IMR-90 (cell line): ENCODE measurements at regions not wholly inside any gene's neighbourhood (a gene's known extent, or its start where the extent isn't known, plus 50 kb on each side); places are given as distances from the start of the nearest gene placed in this dataset.
A peak's percentile ranks its signal among the peaks of the same experiment; 100 is the strongest.

Experiments
- ATAC-seq: fragments of 200-7000 bp; cut with Tn5 transposase; 2 replicates; pipeline ENCODE4 v1.9.1; 2020; ENCODE audit warnings: low read depth, mild to moderate bottlenecking, moderate library complexity
- BruUV-seq: library from RNA; stranded (reverse); fragments of 400-500 nt; replicated peaks from 2 replicates; lab custom pipeline; 2021; lab: Mats Ljungman, UMichigan
- CTCF ChIA-PET: fragments of 300-600 bp; formaldehyde crosslinking; extraction: SDS; loops from one replicate; lab custom pipeline; 2021; ENCODE audit warnings: antibody characterized with exemption; lab: Yijun Ruan, JAX
- POLR2A ChIA-PET: fragments of 300-600 bp; sonication (Branson Sonifier 250); formaldehyde crosslinking; loops from one replicate; lab custom pipeline; 2022; ENCODE audit warnings: antibody characterized with exemption; ENCODE audit not compliant: unreplicated experiment; lab: Charles Lee
- DNase-seq: peaks from one replicate; pipeline ENCODE4 v3.0.0; 2013
- H2AFZ ChIP-seq: replicated peaks from 2 replicates; pipeline ENCODE3; 2013; ENCODE audit warnings: low read length, mild to moderate bottlenecking; ENCODE audit not compliant: poor library complexity
- H2AK5ac ChIP-seq: 2 replicates; pipeline ENCODE4 v1.6.1; 2013; ENCODE audit warnings: low read depth, low read length, inconsistent platforms
- H2AK9ac ChIP-seq: replicated peaks from 2 replicates; pipeline ENCODE3; 2013; ENCODE audit warnings: mild to moderate bottlenecking, low read depth, low read length, moderate library complexity; ENCODE audit not compliant: poor library complexity
- H2BK120ac ChIP-seq: 2 replicates; pipeline ENCODE4 v1.6.1; 2013; ENCODE audit warnings: low read depth, low read length, inconsistent platforms
- H2BK15ac ChIP-seq: 3 replicates; pipeline ENCODE4 v1.6.1; 2013; ENCODE audit warnings: low read depth, low read length, inconsistent platforms
- H2BK20ac ChIP-seq: 2 replicates; pipeline ENCODE4 v1.6.1; 2013; ENCODE audit warnings: low read depth, mild to moderate bottlenecking, inconsistent platforms, low read length, moderate library complexity
- H2BK5ac ChIP-seq: 2 replicates; pipeline ENCODE4 v1.6.1; 2013; ENCODE audit warnings: mild to moderate bottlenecking, low read depth, low read length, inconsistent platforms; ENCODE audit not compliant: poor library complexity, severe bottlenecking
- H3K14ac ChIP-seq: replicated peaks from 2 replicates; pipeline ENCODE4 v1.6.1; 2013; ENCODE audit warnings: low read depth, low read length, inconsistent platforms
- H3K18ac ChIP-seq: 2 replicates; pipeline ENCODE4 v1.6.1; 2013; ENCODE audit warnings: low read depth, low read length, control low read depth
- H3K23ac ChIP-seq: 2 replicates; pipeline ENCODE4 v1.6.1; 2013; ENCODE audit warnings: low read depth, low read length, inconsistent platforms
- H3K27ac ChIP-seq: 2 replicates; pipeline ENCODE4 v1.5.1; 2013; ENCODE audit warnings: mild to moderate bottlenecking, control low read depth, low read length; ENCODE audit not compliant: insufficient read depth
- H3K27me3 ChIP-seq: 2 replicates; pipeline ENCODE4 v1.6.1; 2013; ENCODE audit warnings: low read length; ENCODE audit not compliant: control insufficient read depth, insufficient read depth
- H3K36me3 ChIP-seq: 2 replicates; pipeline ENCODE4 v1.6.1; 2013; ENCODE audit warnings: low read length, mixed read lengths; ENCODE audit not compliant: control insufficient read depth, insufficient read depth
- H3K4ac ChIP-seq: 2 replicates; pipeline ENCODE4 v1.6.1; 2013; ENCODE audit warnings: low read depth, low read length, inconsistent platforms
- H3K4me1 ChIP-seq: 2 replicates; pipeline ENCODE4 v1.6.1; 2013; ENCODE audit warnings: low read length, mixed read lengths; ENCODE audit not compliant: control insufficient read depth, insufficient read depth
- H3K4me2 ChIP-seq: 2 replicates; pipeline ENCODE4 v1.6.1; 2013; ENCODE audit warnings: low read depth, mild to moderate bottlenecking, control low read depth, low read length, moderate library complexity
- H3K4me3 ChIP-seq: 2 replicates; pipeline ENCODE4 v1.5.1; 2013; ENCODE audit warnings: low read depth, mild to moderate bottlenecking, control low read depth, low read length, moderate library complexity; ENCODE audit not compliant: insufficient read depth
- H3K56ac ChIP-seq: 2 replicates; pipeline ENCODE4 v1.6.1; 2013; ENCODE audit warnings: low read length, inconsistent platforms; ENCODE audit not compliant: insufficient read depth; ENCODE audit errors: extremely low read depth
- H3K79me1 ChIP-seq, 2 experiments: 2 replicates each; pipeline ENCODE4 v1.6.1; 2013; ENCODE audit warnings: low read length in 2 of 2, inconsistent platforms in 1 of 2, low read depth in 1 of 2
- H3K9ac ChIP-seq: 2 replicates; pipeline ENCODE4 v1.6.1; 2013; ENCODE audit warnings: low read depth, low read length, control low read depth
- H3K9me1 ChIP-seq: 2 replicates; pipeline ENCODE4 v1.6.1; 2013; ENCODE audit warnings: low read length, inconsistent platforms; ENCODE audit not compliant: insufficient read depth
- H3K9me3 ChIP-seq: 2 replicates; pipeline ENCODE4 v1.6.1; 2013; ENCODE audit warnings: low read length; ENCODE audit not compliant: control insufficient read depth, insufficient read depth
- H4K20me1 ChIP-seq: 2 replicates; pipeline ENCODE4 v1.6.1; 2013; ENCODE audit warnings: low read length, inconsistent platforms; ENCODE audit not compliant: insufficient read depth
- H4K5ac ChIP-seq: 2 replicates; pipeline ENCODE4 v1.6.1; 2013; ENCODE audit warnings: mild to moderate bottlenecking, low read depth, low read length, control low read depth
- H4K8ac ChIP-seq, 2 experiments: 2 replicates each; pipeline ENCODE4 v1.6.1; 2013; ENCODE audit warnings: low read depth in 2 of 2, low read length in 2 of 2, control low read depth in 1 of 2, inconsistent platforms in 1 of 2
- H4K91ac ChIP-seq: 2 replicates; pipeline ENCODE4 v1.6.1; 2013; ENCODE audit warnings: low read depth, low read length, inconsistent platforms; ENCODE audit not compliant: insufficient read depth
- BHLHE40 ChIP-seq: fragments of 150-350 bp; IDR thresholded peaks from 2 replicates; pipeline ENCODE4 v1.6.1; 2016; ENCODE audit warnings: mild to moderate bottlenecking, low read depth, low read length
- CHD1 ChIP-seq: IDR thresholded peaks from 2 replicates; pipeline ENCODE4 v1.6.1; 2012; ENCODE audit warnings: low read depth, low read length, improper control_type of control experiment
- CTCF ChIP-seq: conservative IDR thresholded peaks from 2 replicates; pipeline ENCODE4 v1.5.1; 2012; ENCODE audit warnings: mild to moderate bottlenecking, low read depth, low read length, improper control_type of control experiment
- ELK1 ChIP-seq: fragments of 150-350 bp; IDR thresholded peaks from 2 replicates; pipeline ENCODE4 v1.6.1; 2016; ENCODE audit warnings: low read depth, mild to moderate bottlenecking, low read length, moderate library complexity, borderline replicate concordance
- FOS ChIP-seq: fragments of 150-350 bp; IDR thresholded peaks from 2 replicates; pipeline ENCODE4 v1.6.1; 2016; ENCODE audit warnings: low read depth, low read length
- MAFK ChIP-seq: IDR thresholded peaks from 2 replicates; pipeline ENCODE4 v1.6.1; 2012; ENCODE audit warnings: low read depth, low read length, improper control_type of control experiment
- MAZ ChIP-seq: IDR thresholded peaks from 2 replicates; pipeline ENCODE4 v1.6.1; 2012; ENCODE audit warnings: low read depth, mild to moderate bottlenecking, low read length, improper control_type of control experiment, moderate library complexity, borderline replicate concordance
- MXI1 ChIP-seq: IDR thresholded peaks from 2 replicates; pipeline ENCODE4 v1.6.1; 2012; ENCODE audit warnings: low read depth, mild to moderate bottlenecking, low read length, moderate library complexity, borderline replicate concordance
- NFE2L2 ChIP-seq: fragments of 150-350 bp; IDR thresholded peaks from 2 replicates; pipeline ENCODE4 v1.6.1; 2016; ENCODE audit warnings: low read depth, mild to moderate bottlenecking, low read length
- POLR2A ChIP-seq: IDR thresholded peaks from 2 replicates; pipeline ENCODE4 v1.6.1; 2012; ENCODE audit warnings: mild to moderate bottlenecking, low read depth, low read length
- RAD21 ChIP-seq: IDR thresholded peaks from 2 replicates; pipeline ENCODE4 v1.6.1; 2012; ENCODE audit warnings: low read length, improper control_type of control experiment
- RCOR1 ChIP-seq: IDR thresholded peaks from 2 replicates; pipeline ENCODE4 v1.6.1; 2012; ENCODE audit warnings: mild to moderate bottlenecking, low read length, improper control_type of control experiment; ENCODE audit not compliant: insufficient replicate concordance
- RFX5 ChIP-seq: IDR thresholded peaks from 2 replicates; pipeline ENCODE4 v1.8.0; 2012; ENCODE audit warnings: low read depth, mild to moderate bottlenecking, low read length, moderate library complexity
- SMC3 ChIP-seq: fragments of 150-350 bp; IDR thresholded peaks from 2 replicates; pipeline ENCODE4 v1.6.1; 2016; ENCODE audit warnings: low read depth, mild to moderate bottlenecking, antibody characterized with exemption, low read length, moderate library complexity
- WGBS, 2 experiments: methylation state at CpG; one replicate each; pipeline versions ENCODE4 v1.1.5 to v1.1.7; 2013; ENCODE audit warnings: missing lambda C conversion rate in 2 of 2; ENCODE audit not compliant: insufficient read length in 1 of 2; ENCODE audit errors: extremely low coverage in 2 of 2; 5-methylcytosine and 5-hydroxymethylcytosine counted together
- dilution Hi-C: fragments of 300-500 bp; cut with HindIII; formaldehyde crosslinking; loops from one replicate; pipeline ENCODE4 v1.14.3; 2018; ENCODE audit warnings: low sequenced_read_pairs; ENCODE audit not compliant: unreplicated experiment
- in situ Hi-C: fragments of 300-500 bp; cut with MboI; formaldehyde crosslinking; loops from 3 replicates; pipeline ENCODE4 v1.14.3; 2019; ENCODE audit warnings: low sequenced_read_pairs, inconsistent platforms, mixed read lengths
- intact Hi-C: fragments of 100-400 bp; cut with micrococcal nuclease; formaldehyde crosslinking; loops from 2 replicates; pipeline ENCODE4 v1.10.0; 2022

DNA sequence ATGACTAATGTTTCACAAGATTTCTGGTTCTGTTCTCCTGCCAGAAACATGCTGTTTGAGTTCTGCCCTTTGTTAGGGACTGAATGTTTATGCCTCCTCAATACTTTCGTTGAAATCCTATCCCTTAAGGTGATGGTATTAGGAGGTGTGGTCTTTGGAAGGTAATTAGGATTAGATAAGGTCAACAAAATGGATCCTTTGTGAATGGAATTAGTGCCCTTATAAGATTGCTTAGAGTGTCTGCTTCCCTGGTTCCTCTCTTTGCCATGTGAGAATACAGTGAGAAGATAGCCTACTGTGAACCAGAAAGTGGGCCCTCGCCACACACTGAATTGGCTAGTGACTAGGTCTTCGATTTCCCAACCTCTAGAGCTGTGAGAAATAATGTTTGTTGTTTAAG lies 621.4 kb upstream of the ALCAM start:
- intact Hi-C loops = no loop called here
- H2BK5ac ChIP-seq = peak overlapping the region; percentile 26
- no peak overlapping the region for H2AFZ ChIP-seq
- no peaks in the 10 kb centered on the region for H3K79me1 ChIP-seq
- no peaks in the 10 kb centered on the region for H3K4me1 ChIP-seq
- H2AK5ac ChIP-seq = no peak overlapping the region
- H3K14ac ChIP-seq = peak overlapping the region; percentile 55; the same call in 1 of the 2 replicates
- H3K4me2 ChIP-seq = no peak overlapping the region
- no peak overlapping the region for H2AK9ac ChIP-seq
- no peak overlapping the region for H2BK15ac ChIP-seq
- dilution Hi-C loops = no loop called here
- 0 out of 2 replicates have a peak overlapping the region, but pooled peaks have one; percentile 10 for H3K4ac ChIP-seq
- TF ChIP-seq RCOR1 (no peak), FOS (no peak), MAFK (no peak), MAZ (no peak), POLR2A (no peak), BHLHE40 (no peak), RAD21 (no peak), NFE2L2 (no peak), RFX5 (no peak), SMC3 (no peak), CTCF (no peak), MXI1 (no peak), CHD1 (no peak), ELK1 (no peak)
- H4K5ac ChIP-seq = no peak overlapping the region
- no peak overlapping the region for H3K27ac ChIP-seq
- no peaks in the 10 kb centered on the region for H4K20me1 ChIP-seq
- no peak overlapping the region for H2BK120ac ChIP-seq
- H3K23ac ChIP-seq = no peak overlapping the region; the same call in 1 of the 2 replicates
- H4K8ac ChIP-seq = no peak overlapping the region
- H4K91ac ChIP-seq = no peak overlapping the region
- no peak overlapping the region for H3K4me3 ChIP-seq
- no TSS peak for BruUV-seq
- ChIA-PET CTCF (no interaction called here), POLR2A (no interaction called here)
- H3K9me3 ChIP-seq = no peaks in the 10 kb centered on the region
- H3K9me1 ChIP-seq = no peaks in the 10 kb centered on the region; the same call in 1 of the 2 replicates
- H3K18ac ChIP-seq = peak overlapping the region; percentile 45; the same call in 1 of the 2 replicates
- no peak overlapping the region for H3K9ac ChIP-seq
- no peak overlapping the region for H3K56ac ChIP-seq
- ATAC-seq (no peak), DNase-seq (no peak)
- in situ Hi-C loops = no loop called here
- WGBS, 2 experiments = no CpG with 5 or more reads among the region's 3 CpGs
- H3K27me3 ChIP-seq = no peaks in the 10 kb centered on the region
- peak overlapping the region; percentile 14; the same call in 1 of the 2 replicates for H2BK20ac ChIP-seq
- H3K36me3 ChIP-seq = no peaks in the 10 kb centered on the region
